ENCODE measurements at regions not wholly inside any gene's neighbourhood (a gene's known extent, or its start where the extent isn't known, plus 50 kb on each side); places are given as distances from the start of the nearest gene placed in this dataset.

GRCh38 chr5:82622711-82623514 is 344.8 kb upstream of the RPS23 start:
- no peak overlapping the region for H3K4me3 ChIP-seq (ENCODE audit: low read length)
- no peaks in the 10 kb centered on the region for H3K9me3 ChIP-seq (ENCODE audit: low read length)
- H3K27ac Mint-ChIP-seq = peak overlapping the region in 1 of 8 donors; percentile 41
- peaks cover 3 to 6% (median 3%) of the 10 kb centered on the region in 3 donors for H3K4me1 Mint-ChIP-seq
- H3K9me3 Mint-ChIP-seq = peaks cover 0 to 3% (median 0%) of the 10 kb centered on the region in 5 donors
- POLR2A ChIA-PET = no interaction called here
- no peak overlapping the region for H3K4me3 Mint-ChIP-seq
- no peak for DNase-seq
- no peaks in the 10 kb centered on the region for H3K36me3 ChIP-seq (ENCODE audit: insufficient read depth, low read length)
- H3K36me3 Mint-ChIP-seq = no peaks in the 10 kb centered on the region
- H3K27me3 Mint-ChIP-seq = peaks cover 0 to 2% of the 10 kb centered on the region in 2 donors
- H3K27ac ChIP-seq (ENCODE audit: low read depth, low read length) = no peak overlapping the region
- CTCF ChIA-PET = no interaction called here
- H3K4me1 ChIP-seq (ENCODE audit: insufficient read depth, low read length) = no peaks in the 10 kb centered on the region
- no peaks in the 10 kb centered on the region for H3K27me3 ChIP-seq (ENCODE audit: insufficient read depth, low read length, poor library complexity, severe bottlenecking)

- Mint-ChIP-seq H3K27ac (no peak overlapping the region), H3K9me3 (peaks cover 0 to 9% (median 0%) of the 10 kb centered on the region in 5 donors), H3K27me3 (peaks cover 0 to 2% of the 10 kb centered on the region in 2 donors), H3K36me3 (no peaks in the 10 kb centered on the region), H3K4me3 (no peak overlapping the region), H3K4me1 (peaks cover 3 to 6% (median 3%) of the 10 kb centered on the region in 3 donors)
- Histone ChIP-seq H3K9me3 (ENCODE audit: low read length) (no peaks in the 10 kb centered on the region), H3K36me3 (ENCODE audit: insufficient read depth, low read length) (no peaks in the 10 kb centered on the region), H3K4me1 (ENCODE audit: insufficient read depth, low read length) (no peaks in the 10 kb centered on the region), H3K27me3 (ENCODE audit: insufficient read depth, low read length, poor library complexity, severe bottlenecking) (no peaks in the 10 kb centered on the region), H3K27ac (ENCODE audit: low read depth, low read length) (no peak overlapping the region), H3K4me3 (ENCODE audit: low read length) (no peak overlapping the region)
- DNase-seq = no peak
- POLR2A ChIA-PET = no interaction called here
- CTCF ChIA-PET = no interaction called here
Observed at GRCh38 chr5:82622205-82622604, 344.1 kb upstream of the RPS23 start.

- DNase-seq = no peak
- no peaks in the 10 kb centered on the region for H3K36me3 Mint-ChIP-seq
- H3K27ac ChIP-seq (ENCODE audit: low read depth, low read length) = no peak overlapping the region
- no peaks in the 10 kb centered on the region for H3K27me3 ChIP-seq (ENCODE audit: insufficient read depth, low read length, poor library complexity, severe bottlenecking)
- H3K27me3 Mint-ChIP-seq = peaks cover 0 to 2% of the 10 kb centered on the region in 2 donors
- no peaks in the 10 kb centered on the region for H3K36me3 ChIP-seq (ENCODE audit: insufficient read depth, low read length)
- H3K4me3 Mint-ChIP-seq = peak overlapping the region in 1 of 7 donors; percentile 37
- no peak overlapping the region for H3K4me3 ChIP-seq (ENCODE audit: low read length)
- peaks cover 0 to 9% (median 0%) of the 10 kb centered on the region in 5 donors for H3K9me3 Mint-ChIP-seq
- no peaks in the 10 kb centered on the region for H3K9me3 ChIP-seq (ENCODE audit: low read length)
- peak overlapping the region in 4 of 8 donors; percentile 20 to 82 (median 74) for H3K27ac Mint-ChIP-seq
- no peaks in the 10 kb centered on the region for H3K4me1 ChIP-seq (ENCODE audit: insufficient read depth, low read length)
- peaks cover 3 to 6% (median 3%) of the 10 kb centered on the region in 3 donors for H3K4me1 Mint-ChIP-seq
- CTCF ChIA-PET = no interaction called here
- POLR2A ChIA-PET = no interaction called here
Observed at GRCh38 chr5:82620957-82621600, 342.9 kb upstream of the RPS23 start.

- CTCF ChIA-PET = no interaction called here
Observed at GRCh38 chr5:82619097-82619496, 340.9 kb upstream of the RPS23 start.

GRCh38 chr5:82614706-82615105 is 336.6 kb upstream of the RPS23 start:
- H3K36me3 Mint-ChIP-seq = peaks cover 0 to 11% (median 0%) of the 10 kb centered on the region in 3 donors
- H3K9me3 Mint-ChIP-seq = peaks cover 0 to 10% (median 4%) of the 10 kb centered on the region in 5 donors
- DNase-seq = no peak
- ChIA-PET CTCF (no interaction called here), POLR2A (no interaction called here)
- no peaks in the 10 kb centered on the region for H3K27me3 ChIP-seq (ENCODE audit: insufficient read depth, low read length, poor library complexity, severe bottlenecking)
- no peak overlapping the region for H3K4me3 Mint-ChIP-seq
- no peak overlapping the region for H3K27ac Mint-ChIP-seq
- no peaks in the 10 kb centered on the region for H3K36me3 ChIP-seq (ENCODE audit: insufficient read depth, low read length)
- no peaks in the 10 kb centered on the region for H3K4me1 ChIP-seq (ENCODE audit: insufficient read depth, low read length)
- no peaks in the 10 kb centered on the region for H3K9me3 ChIP-seq (ENCODE audit: low read length)
- no peak overlapping the region for H3K27ac ChIP-seq (ENCODE audit: low read depth, low read length)
- H3K4me1 Mint-ChIP-seq = no peaks in the 10 kb centered on the region
- no peak overlapping the region for H3K4me3 ChIP-seq (ENCODE audit: low read length)
- H3K27me3 Mint-ChIP-seq = no peaks in the 10 kb centered on the region

More at GRCh38 chr5:82619097-82619496, 340.9 kb upstream of the RPS23 start:
- Histone ChIP-seq H3K9me3 (ENCODE audit: low read length) (no peaks in the 10 kb centered on the region), H3K36me3 (ENCODE audit: insufficient read depth, low read length) (no peaks in the 10 kb centered on the region), H3K27me3 (ENCODE audit: insufficient read depth, low read length, poor library complexity, severe bottlenecking) (no peaks in the 10 kb centered on the region), H3K4me3 (ENCODE audit: low read length) (no peak overlapping the region), H3K4me1 (ENCODE audit: insufficient read depth, low read length) (no peaks in the 10 kb centered on the region), H3K27ac (ENCODE audit: low read depth, low read length) (no peak overlapping the region)
- no peak for DNase-seq
- Mint-ChIP-seq H3K4me1 (peaks cover 3 to 6% (median 3%) of the 10 kb centered on the region in 3 donors), H3K27me3 (no peaks in the 10 kb centered on the region), H3K36me3 (peaks cover 0 to 6% (median 0%) of the 10 kb centered on the region in 3 donors), H3K9me3 (peaks cover 0 to 9% (median 1%) of the 10 kb centered on the region in 5 donors), H3K4me3 (no peak overlapping the region), H3K27ac (peak overlapping the region in 1 of 8 donors; percentile 65)
- POLR2A ChIA-PET = no interaction called here

GRCh38 chr5:82613891-82614290 is 335.7 kb upstream of the RPS23 start:
- H3K27ac Mint-ChIP-seq = no peak overlapping the region
- H3K36me3 Mint-ChIP-seq = peaks cover 0 to 11% (median 0%) of the 10 kb centered on the region in 3 donors
- H3K27me3 Mint-ChIP-seq = no peaks in the 10 kb centered on the region
- H3K4me3 ChIP-seq (ENCODE audit: low read length) = no peak overlapping the region
- H3K9me3 Mint-ChIP-seq = peaks cover 0 to 10% (median 5%) of the 10 kb centered on the region in 5 donors
- no peaks in the 10 kb centered on the region for H3K27me3 ChIP-seq (ENCODE audit: insufficient read depth, low read length, poor library complexity, severe bottlenecking)
- H3K4me1 ChIP-seq (ENCODE audit: insufficient read depth, low read length) = no peaks in the 10 kb centered on the region
- ChIA-PET CTCF (no interaction called here), POLR2A (no interaction called here)
- H3K4me3 Mint-ChIP-seq = no peak overlapping the region
- no peaks in the 10 kb centered on the region for H3K9me3 ChIP-seq (ENCODE audit: low read length)
- no peak for DNase-seq
- no peak overlapping the region for H3K27ac ChIP-seq (ENCODE audit: low read depth, low read length)
- H3K36me3 ChIP-seq (ENCODE audit: insufficient read depth, low read length) = no peaks in the 10 kb centered on the region
- H3K4me1 Mint-ChIP-seq = no peaks in the 10 kb centered on the region

GRCh38 chr5:82610686-82611085 is 332.5 kb upstream of the RPS23 start:
- ChIA-PET POLR2A (no interaction called here), CTCF (no interaction called here)
- DNase-seq = no peak
- H3K4me3 ChIP-seq (ENCODE audit: low read length) = no peak overlapping the region
- H3K27me3 Mint-ChIP-seq = peaks cover 0 to 3% of the 10 kb centered on the region in 2 donors
- H3K9me3 Mint-ChIP-seq = peaks cover 5 to 16% (median 7%) of the 10 kb centered on the region in 5 donors
- H3K27me3 ChIP-seq (ENCODE audit: insufficient read depth, low read length, poor library complexity, severe bottlenecking) = no peaks in the 10 kb centered on the region
- H3K9me3 ChIP-seq (ENCODE audit: low read length) = no peaks in the 10 kb centered on the region
- H3K4me1 Mint-ChIP-seq = no peaks in the 10 kb centered on the region
- no peak overlapping the region for H3K27ac ChIP-seq (ENCODE audit: low read depth, low read length)
- no peaks in the 10 kb centered on the region for H3K4me1 ChIP-seq (ENCODE audit: insufficient read depth, low read length)
- H3K27ac Mint-ChIP-seq = no peak overlapping the region
- no peaks in the 10 kb centered on the region for H3K36me3 ChIP-seq (ENCODE audit: insufficient read depth, low read length)
- no peak overlapping the region for H3K4me3 Mint-ChIP-seq
- peaks cover 0 to 11% (median 0%) of the 10 kb centered on the region in 3 donors for H3K36me3 Mint-ChIP-seq

- H3K27ac ChIP-seq (ENCODE audit: low read depth, low read length) = no peak overlapping the region
- Mint-ChIP-seq H3K9me3 (peaks cover 3 to 16% (median 6%) of the 10 kb centered on the region in 5 donors), H3K27ac (no peak overlapping the region), H3K36me3 (no peaks in the 10 kb centered on the region), H3K4me3 (no peak overlapping the region), H3K27me3 (peaks cover 0 to 7% of the 10 kb centered on the region in 2 donors), H3K4me1 (no peaks in the 10 kb centered on the region)
- ChIA-PET CTCF (no interaction called here), POLR2A (no interaction called here)
- DNase-seq = no peak
- no peaks in the 10 kb centered on the region for H3K27me3 ChIP-seq (ENCODE audit: insufficient read depth, low read length, poor library complexity, severe bottlenecking)
- no peak overlapping the region for H3K4me3 ChIP-seq (ENCODE audit: low read length)
- no peaks in the 10 kb centered on the region for H3K9me3 ChIP-seq (ENCODE audit: low read length)
- H3K4me1 ChIP-seq (ENCODE audit: insufficient read depth, low read length) = no peaks in the 10 kb centered on the region
- H3K36me3 ChIP-seq (ENCODE audit: insufficient read depth, low read length) = no peaks in the 10 kb centered on the region
Observed at GRCh38 chr5:82605441-82605973, 327.4 kb upstream of the RPS23 start.

Data from CD8-positive, alpha-beta memory T cell (primary cell).